K562 (cell line): ENCODE measurements at regions not wholly inside any gene's neighbourhood (a gene's known extent, or its start where the extent isn't known, plus 50 kb on each side); places are given as distances from the start of the nearest gene placed in this dataset.

Source experiments
- ATAC-seq: fragments of 200-7000 bp; cut with Tn5 transposase; 3 replicates; pipeline ENCODE4 v1.9.1; 2020; ENCODE audit warnings: moderate library complexity
- BruUV-seq: library from RNA; stranded (reverse); fragments of 400-500 nt; replicated peaks from 2 replicates; lab custom pipeline; 2021; lab: Mats Ljungman, UMichigan
- CTCF ChIA-PET: fragments of 300-600 bp; formaldehyde crosslinking; extraction: SDS; loops from one replicate; lab custom pipeline; 2021; ENCODE audit warnings: low intra/inter-chr PET ratio; lab: Yijun Ruan, JAX
- POLR2A ChIA-PET: fragments of 300-600, 350-650 bp; sonication (Branson Sonifier 250); formaldehyde crosslinking; extraction: SDS; loops from one replicate; lab custom pipeline; 2021; ENCODE audit warnings: antibody characterized with exemption, inconsistent platforms; lab: Yijun Ruan, JAX
- DNase-seq, 4 experiments: peaks; one replicate each; pipeline versions ENCODE4 v3.0.0 to v3.0.0-alpha.2; 2011 to 2018; ENCODE audit warnings: low spot score in 3 of 4, mixed read lengths in 3 of 4; ENCODE audit errors: extremely low read depth in 1 of 4
- FAIRE-seq: peaks from 2 replicates; lab custom pipeline; 2011; peaks lifted over from hg19 to GRCh38; lab: Jason Lieb, UNC
- H2AFZ ChIP-seq: 2 replicates; pipeline ENCODE4 v1.6.0; 2011; ENCODE audit warnings: low read depth, low read length, control low read depth, inconsistent platforms
- H3K27ac ChIP-seq: fragments of 200-600 bp; 3 replicates; pipeline ENCODE4 v1.8.0; 2011; ENCODE audit warnings: low read depth, mild to moderate bottlenecking, control low read depth, inconsistent platforms, low read length, moderate library complexity, mixed read lengths; ENCODE audit errors: extremely low read depth
- H3K27me3 ChIP-seq, 2 experiments: fragments of 300-600 bp in 1 of 2; 2 replicates in 1 of 2; 3 replicates in 1 of 2; pipeline versions ENCODE4 v1.6.0 to v1.8.0; 2011; ENCODE audit warnings: inconsistent platforms in 2 of 2, low read length in 2 of 2, mild to moderate bottlenecking in 1 of 2, mixed read lengths in 1 of 2, moderate library complexity in 1 of 2; ENCODE audit not compliant: control insufficient read depth in 2 of 2, insufficient read depth in 2 of 2
- H3K36me3 ChIP-seq: fragments of 300-600 bp; 3 replicates; pipeline ENCODE4 v1.8.0; 2011; ENCODE audit warnings: mild to moderate bottlenecking, low read length, inconsistent platforms; ENCODE audit not compliant: control insufficient read depth, insufficient read depth
- H3K4me1 ChIP-seq, 2 experiments: fragments of 200-600 bp in 1 of 2; replicated peaks in 1 of 2; 2 replicates in 1 of 2; 3 replicates in 1 of 2; pipeline versions ENCODE4 v1.5.1 to v1.8.0; 2011; ENCODE audit warnings: inconsistent platforms in 2 of 2, low read length in 2 of 2, mild to moderate bottlenecking in 1 of 2, mixed read lengths in 1 of 2, moderate library complexity in 1 of 2; ENCODE audit not compliant: control insufficient read depth in 2 of 2, insufficient read depth in 2 of 2
- H3K4me2 ChIP-seq: 2 replicates; pipeline ENCODE4 v1.6.1; 2011; ENCODE audit warnings: low read length, control low read depth, inconsistent platforms, mixed read lengths; ENCODE audit not compliant: insufficient read depth
- H3K4me3 ChIP-seq: fragments of 200-600 bp; sonication (generic), shearing (Covaris generic); 2 replicates; pipeline ENCODE4 v1.5.1; 2016; ENCODE audit warnings: control low read depth, inconsistent platforms
- H3K79me2 ChIP-seq: fragments of 200-600 bp; 3 replicates; pipeline ENCODE4 v1.8.0; 2011; ENCODE audit warnings: low read length, inconsistent platforms; ENCODE audit not compliant: control insufficient read depth, insufficient read depth
- H3K9ac ChIP-seq, 2 experiments: 2 replicates each; pipeline versions ENCODE4 v1.6.0 to v1.6.1; 2011; ENCODE audit warnings: low read depth in 2 of 2, low read length in 2 of 2, control low read depth in 1 of 2, inconsistent platforms in 1 of 2, mild to moderate bottlenecking in 1 of 2, mixed read lengths in 1 of 2; ENCODE audit not compliant: insufficient read depth in 1 of 2
- H3K9me1 ChIP-seq: one replicate; pipeline ENCODE4 v1.6.0; 2011; ENCODE audit warnings: inconsistent platforms, mild to moderate bottlenecking, low read length, moderate library complexity; ENCODE audit not compliant: control insufficient read depth, insufficient read depth
- H3K9me3 ChIP-seq: replicated peaks from 2 replicates; pipeline ENCODE4 v1.5.1; 2011; ENCODE audit warnings: low read depth, low read length, inconsistent platforms; ENCODE audit not compliant: control insufficient read depth, insufficient read depth
- H4K20me1 ChIP-seq: replicated peaks from 2 replicates; pipeline ENCODE4 v1.6.1; 2011; ENCODE audit warnings: low read length, inconsistent platforms, mixed read lengths; ENCODE audit not compliant: control insufficient read depth, insufficient read depth
- C11orf30 ChIP-seq: fragments of 450-650 bp; IDR thresholded peaks from 2 replicates; pipeline ENCODE4 v1.6.1; 2016; ENCODE audit warnings: low read depth, mild to moderate bottlenecking
- CTCF ChIP-seq, 3 experiments: IDR thresholded peaks in 2 of 3; conservative IDR thresholded peaks in 1 of 3; 2 replicates each; pipeline ENCODE4 v1.5.1; 2011 to 2012; ENCODE audit warnings: low read length in 3 of 3, mild to moderate bottlenecking in 3 of 3, control low read depth in 2 of 3, improper control_type of control experiment in 1 of 3, inconsistent platforms in 1 of 3, low read depth in 1 of 3, mixed read lengths in 1 of 3, moderate library complexity in 1 of 3; ENCODE audit not compliant: insufficient read depth in 2 of 3
- HSF4 ChIP-seq: fragments of 250-450 bp; sonication (Bioruptor Pico); IDR thresholded peaks from 2 replicates; pipeline ENCODE4 v2.1.2; 2022; ENCODE audit warnings: mild to moderate bottlenecking, moderate library complexity, borderline replicate concordance
- MAFG ChIP-seq: fragments of 450-650 bp; conservative IDR thresholded peaks from 2 replicates; pipeline ENCODE4 v1.6.1; 2016; ENCODE audit warnings: missing genetic modification characterization, missing compliant biosample characterization
- MXI1 ChIP-seq: IDR thresholded peaks from 2 replicates; pipeline ENCODE4 v1.6.1; 2011; ENCODE audit warnings: low read depth, mild to moderate bottlenecking, improper control_type of control experiment, low read length
- NFIC ChIP-seq: fragments of 450-650 bp; IDR thresholded peaks from 2 replicates; pipeline ENCODE4 v1.6.1; 2017; ENCODE audit warnings: mild to moderate bottlenecking, inconsistent platforms
- PCBP1 ChIP-seq: fragments of 200-400 bp; formaldehyde crosslinking; IDR thresholded peaks from 2 replicates; pipeline ENCODE4 v1.6.1; 2018; ENCODE audit warnings: mild to moderate bottlenecking, low read depth, low read length; ENCODE audit not compliant: poor library complexity, severe bottlenecking
- POLR2B ChIP-seq: fragments of 450-650 bp; IDR thresholded peaks from 2 replicates; pipeline ENCODE4 v1.6.1; 2018; ENCODE audit warnings: low read depth; ENCODE audit not compliant: partially characterized antibody
- TEAD1 ChIP-seq, 2 experiments: fragments of 450-650 bp in 1 of 2; sonication (generic) in 1 of 2; formaldehyde crosslinking; IDR thresholded peaks; 2 replicates each; pipeline versions ENCODE4 v1.4.0 to v1.8.0; 2020 to 2022; ENCODE audit warnings: mild to moderate bottlenecking in 2 of 2, missing genetic modification reagents in 1 of 2
- ZBTB2 ChIP-seq: fragments of 450-650 bp; IDR thresholded peaks from 2 replicates; pipeline ENCODE4 v1.6.1; 2016; ENCODE audit warnings: antibody characterized with exemption
- ZBTB43 ChIP-seq: sonication (generic); formaldehyde crosslinking; IDR thresholded peaks from 2 replicates; pipeline ENCODE4 v1.8.0; 2023; ENCODE audit warnings: mild to moderate bottlenecking, missing genetic modification reagents
- ZNF316 ChIP-seq: fragments of 450-650 bp; IDR thresholded peaks from 2 replicates; pipeline ENCODE4 v1.6.1; 2016
- WGBS: fragments of 100-300 bp; shearing (Covaris generic); methylation state at CpG from one replicate; pipeline ENCODE4 v1.1.6; 2016; ENCODE audit warnings: low coverage, mixed read lengths; ENCODE audit not compliant: insufficient coverage; ENCODE audit errors: missing lambda C conversion rate; 5-methylcytosine and 5-hydroxymethylcytosine counted together
- in situ Hi-C: fragments of 300-500 bp; cut with MboI; formaldehyde crosslinking; loops from 4 replicates; pipeline ENCODE4 v1.15.0; 2018; ENCODE audit warnings: inconsistent platforms, mixed read lengths
- intact Hi-C: fragments of 100-400 bp; cut with micrococcal nuclease; formaldehyde crosslinking; loops from 2 replicates; pipeline ENCODE4 v1.14.2; 2022

GRCh38 chr1:181872562-181872961 lies 188.9 kb downstream of the ZNF648 start:
- 0% methylated on average over 3 of the region's 3 CpGs for WGBS
- FAIRE-seq (no peak), DNase-seq (no peak)

GRCh38 chr1:181863736-181864135 lies 197.8 kb downstream of the ZNF648 start:
- no TSS peak for BruUV-seq
- CTCF ChIA-PET = no interaction called here

More at GRCh38 chr1:181872562-181872961, 188.9 kb downstream of the ZNF648 start:
- ChIA-PET CTCF (no interaction called here), POLR2A (interaction anchor here (0.5 to 1.4 kb wide), 2 partner anchors 10 to 14 kb away, joined by 3 to 4 read pairs; no protein-coding TSS in a partner anchor)
- H2AFZ ChIP-seq = no peak overlapping the region
- H3K4me3 ChIP-seq = no peak overlapping the region
- no TSS peak for BruUV-seq
- no peak for ATAC-seq
- TF ChIP-seq NFIC = peak; percentile 72; the same call in 1 of the 2 replicates
- no peak for TF ChIP-seq MXI1
- H3K27ac ChIP-seq = no peak overlapping the region
- intact Hi-C loops = no loop called here
- no peaks in the 10 kb centered on the region for H3K4me1 ChIP-seq
- no peaks in the 10 kb centered on the region for H4K20me1 ChIP-seq
- H3K9ac ChIP-seq = no peak overlapping the region
- H3K79me2 ChIP-seq = no peaks in the 10 kb centered on the region
- no peak overlapping the region for H3K4me2 ChIP-seq
- H3K9me1 ChIP-seq = no peaks in the 10 kb centered on the region
- H3K9me3 ChIP-seq = no peaks in the 10 kb centered on the region
- H3K36me3 ChIP-seq = no peaks in the 10 kb centered on the region
- in situ Hi-C loops = no loop called here
- H3K27me3 ChIP-seq = no peaks in the 10 kb centered on the region

More at GRCh38 chr1:181863736-181864135, 197.8 kb downstream of the ZNF648 start:
- no peak for DNase-seq
- intact Hi-C loops (no loop called here), in situ Hi-C loops (no loop called here)
- TF ChIP-seq PCBP1 (no peak), ZBTB2 (no peak), MAFG (tag) (0 out of 2 replicates have a peak, but pooled peaks have one; percentile 15), HSF4 (CRISPR knock-in tag) (no peak), C11orf30 (peak; percentile 7; the same call in 1 of the 2 replicates), TEAD1 (CRISPR knock-in tag; IDR thresholded peaks at IDR 0.05) (no peak), ZNF316 (peak; percentile 52), POLR2B (no peak), ZBTB43 (CRISPR knock-in tag) (no peak), CTCF (IDR thresholded peaks at IDR 0.05 in 2 of 3, conservative IDR thresholded peaks at IDR 0.05 in 1 of 3; ENCODE audit: insufficient read depth in 2 of 3, low read depth in 1 of 3, low read length in 3 of 3) (no peak)
- Histone ChIP-seq H3K79me2 (no peaks in the 10 kb centered on the region), H3K4me1 (no peaks in the 10 kb centered on the region), H2AFZ (no peak overlapping the region), H3K27ac (no peak overlapping the region), H3K9me1 (no peaks in the 10 kb centered on the region), H3K4me2 (no peak overlapping the region), H4K20me1 (no peaks in the 10 kb centered on the region), H3K9ac (no peak overlapping the region), H3K27me3 (no peaks in the 10 kb centered on the region), H3K9me3 (no peaks in the 10 kb centered on the region), H3K4me3 (no peak overlapping the region), H3K36me3 (no peaks in the 10 kb centered on the region)
- FAIRE-seq = no peak
- 7% methylated on average over 1 of the region's 1 CpG for WGBS
- ATAC-seq = no peak
- POLR2A ChIA-PET = no interaction called here
